SK-N-SH (cell line): ENCODE measurements at regions not wholly inside any gene's neighbourhood (a gene's known extent, or its start where the extent isn't known, plus 50 kb on each side); places are given as distances from the start of the nearest gene placed in this dataset.

Experiments used
- CTCF ChIA-PET: fragments of 300-600, 350-600 bp; formaldehyde crosslinking; extraction: SDS; loops from one replicate; lab custom pipeline; 2021; lab: Yijun Ruan, JAX
- POLR2A ChIA-PET: fragments of 350-600 bp; sonication (Branson Sonifier 250); formaldehyde crosslinking; extraction: SDS; loops from one replicate; lab custom pipeline; 2020; ENCODE audit warnings: antibody characterized with exemption, inconsistent platforms; lab: Yijun Ruan, JAX
- DNase-seq: peaks from one replicate; pipeline ENCODE4 v3.0.0; 2012
- H2AFZ ChIP-seq: fragments of 200-600 bp; sonication (generic); 2 replicates; pipeline ENCODE4 v1.8.1; 2016; ENCODE audit warnings: antibody characterized with exemption, mild to moderate bottlenecking, low read depth
- H3F3A ChIP-seq: fragments of 200-600 bp; sonication (generic); replicated peaks from 2 replicates; pipeline ENCODE3; 2016; ENCODE audit warnings: antibody characterized with exemption, mild to moderate bottlenecking; ENCODE audit not compliant: insufficient read depth
- H3K27ac ChIP-seq, 2 experiments: fragments of 200-500 bp in 1 of 2; fragments of 200-600 bp in 1 of 2; sonication (Bioruptor generic) in 1 of 2; sonication (generic), shearing (Covaris generic) in 1 of 2; 2 replicates each; pipeline versions ENCODE4 v1.5.1 to v1.6.1; 2014 to 2016; ENCODE audit warnings: low read depth in 2 of 2, inconsistent platforms in 1 of 2, low read length in 1 of 2, mild to moderate bottlenecking in 1 of 2, mixed read lengths in 1 of 2
- H3K27me3 ChIP-seq: fragments of 200-600 bp; sonication (generic), shearing (Covaris generic); 2 replicates; pipeline ENCODE4 v1.6.1; 2016; ENCODE audit warnings: mixed run types; ENCODE audit not compliant: insufficient read depth
- H3K36me3 ChIP-seq, 2 experiments: fragments of 200-500 bp in 1 of 2; fragments of 200-600 bp in 1 of 2; sonication (Bioruptor generic) in 1 of 2; sonication (generic) in 1 of 2; replicated peaks in 1 of 2; 2 replicates each; pipeline versions ENCODE3 to v1.5.1; 2014 to 2016; ENCODE audit warnings: low read length in 1 of 2, mild to moderate bottlenecking in 1 of 2; ENCODE audit not compliant: insufficient read depth in 2 of 2, control insufficient read depth in 1 of 2
- H3K4me1 ChIP-seq, 2 experiments: fragments of 200-500 bp in 1 of 2; fragments of 200-600 bp in 1 of 2; sonication (Bioruptor generic) in 1 of 2; sonication (generic), shearing (Covaris generic) in 1 of 2; 2 replicates each; pipeline versions ENCODE4 v1.5.1 to v1.6.1; 2014 to 2016; ENCODE audit warnings: low read depth in 1 of 2, low read length in 1 of 2, mixed run types in 1 of 2; ENCODE audit not compliant: insufficient read depth in 2 of 2, control insufficient read depth in 1 of 2
- H3K4me2 ChIP-seq: fragments of 200-600 bp; sonication (generic), shearing (Covaris generic); 2 replicates; pipeline ENCODE4 v1.6.1; 2017; ENCODE audit warnings: mixed run types
- H3K4me3 ChIP-seq, 2 experiments: fragments of 200-500 bp in 1 of 2; fragments of 200-600 bp in 1 of 2; sonication (Bioruptor generic) in 1 of 2; sonication (generic), shearing (Covaris generic) in 1 of 2; 2 replicates each; pipeline versions ENCODE4 v1.5.1 to v1.8.1; 2014 to 2016; ENCODE audit warnings: low read depth in 2 of 2, inconsistent platforms in 1 of 2, low read length in 1 of 2, mild to moderate bottlenecking in 1 of 2, mixed read lengths in 1 of 2, moderate library complexity in 1 of 2
- H3K79me2 ChIP-seq: fragments of 200-600 bp; sonication (generic); 2 replicates; pipeline ENCODE4 v1.8.1; 2017; ENCODE audit warnings: mild to moderate bottlenecking; ENCODE audit not compliant: insufficient read depth
- H3K9ac ChIP-seq: fragments of 200-600 bp; sonication (generic); 2 replicates; pipeline ENCODE4 v1.6.1; 2017; ENCODE audit warnings: mixed run types
- H3K9me2 ChIP-seq: fragments of 200-600 bp; sonication (generic); 2 replicates; pipeline ENCODE4 v1.6.1; 2017; ENCODE audit warnings: mixed run types
- H3K9me3 ChIP-seq: fragments of 200-600 bp; sonication (generic); 2 replicates; pipeline ENCODE4 v1.6.1; 2017; ENCODE audit warnings: mixed run types, mild to moderate bottlenecking, moderate library complexity
- H4K20me1 ChIP-seq: fragments of 200-600 bp; sonication (generic); 2 replicates; pipeline ENCODE4 v1.6.1; 2017; ENCODE audit warnings: mild to moderate bottlenecking, mixed run types; ENCODE audit not compliant: insufficient read depth
- EP300 ChIP-seq, 2 experiments: IDR thresholded peaks; 2 replicates each; pipeline versions ENCODE4 v1.4.0 to v1.6.1; 2012; ENCODE audit warnings: borderline replicate concordance in 1 of 2, low read depth in 1 of 2, low read length in 1 of 2
- FOXM1 ChIP-seq: IDR thresholded peaks from 2 replicates; pipeline ENCODE4 v1.4.0; 2012; ENCODE audit warnings: low read depth, mild to moderate bottlenecking
- GABPA ChIP-seq: IDR thresholded peaks from 2 replicates; pipeline ENCODE4 v1.4.0; 2012; ENCODE audit warnings: low read depth, mild to moderate bottlenecking
- IRF3 ChIP-seq: fragments of 150-350 bp; IDR thresholded peaks from 2 replicates; pipeline ENCODE4 v1.6.1; 2016; ENCODE audit warnings: mild to moderate bottlenecking, low read depth, low read length
- MAX ChIP-seq: IDR thresholded peaks from 2 replicates; pipeline ENCODE4 v1.4.0; 2012; ENCODE audit warnings: low read depth
- MXI1 ChIP-seq: IDR thresholded peaks from 2 replicates; pipeline ENCODE4 v1.6.1; 2012; ENCODE audit warnings: mild to moderate bottlenecking, low read depth, low read length, improper control_type of control experiment
- REST ChIP-seq: IDR thresholded peaks from 2 replicates; pipeline ENCODE4 v1.6.1; 2012; ENCODE audit warnings: mild to moderate bottlenecking, low read depth, low read length, moderate library complexity
- RFX5 ChIP-seq: IDR thresholded peaks from 2 replicates; pipeline ENCODE4 v1.6.1; 2012; ENCODE audit warnings: mild to moderate bottlenecking, improper control_type of control experiment, low read length
- SMC3 ChIP-seq: IDR thresholded peaks from 2 replicates; pipeline ENCODE4 v1.6.1; 2012; ENCODE audit warnings: low read depth, low read length, improper control_type of control experiment
- TCF12 ChIP-seq: IDR thresholded peaks from 2 replicates; pipeline ENCODE4 v1.4.0; 2012
- TEAD4 ChIP-seq: IDR thresholded peaks from 2 replicates; pipeline ENCODE4 v1.4.0; 2012; ENCODE audit warnings: mild to moderate bottlenecking, borderline replicate concordance; ENCODE audit not compliant: insufficient read depth
- USF1 ChIP-seq: IDR thresholded peaks from 2 replicates; pipeline ENCODE4 v1.4.0; 2012; ENCODE audit warnings: low read depth, borderline replicate concordance
- YY1 ChIP-seq: IDR thresholded peaks from 2 replicates; pipeline ENCODE4 v1.4.0; 2012; ENCODE audit warnings: low read depth, mild to moderate bottlenecking
- WGBS: methylation state at CpG from one replicate; pipeline ENCODE4 v1.1.6; 2017; ENCODE audit warnings: low lambda C conversion rate; 5-methylcytosine and 5-hydroxymethylcytosine counted together

GRCh38 chr13:56886398-56886797 is 254.3 kb upstream of the PRR20A start:
- Histone ChIP-seq H3K4me2 (no peak overlapping the region), H3K9me2 (no peaks in the 10 kb centered on the region), H3K27me3 (no peaks in the 10 kb centered on the region), H3K9me3 (no peaks in the 10 kb centered on the region), H2AFZ (no peak overlapping the region), H3K9ac (no peak overlapping the region), H3K79me2 (no peaks in the 10 kb centered on the region), H3K27ac (no peak overlapping the region), H4K20me1 (no peaks in the 10 kb centered on the region), H3K36me3 (no peaks in the 10 kb centered on the region), H3F3A (no peaks in the 10 kb centered on the region), H3K4me3 (no peak overlapping the region), H3K4me1 (no peaks in the 10 kb centered on the region)
- TF ChIP-seq RFX5 (no peak), MAX (no peak), REST (no peak), EP300 (IDR thresholded peaks at IDR 0.05; ENCODE audit: borderline replicate concordance in 1 of 2, low read depth in 1 of 2, low read length in 1 of 2) (no peak), TEAD4 (no peak), IRF3 (no peak), GABPA (no peak)
- no peak for DNase-seq
- ChIA-PET CTCF (interaction anchor here (0.6 kb wide), 1 partner anchor 236 kb away, joined by 3 read pairs; no protein-coding TSS in a partner anchor), POLR2A (interaction anchor here (1.5 kb wide), 1 partner anchor 17 kb away, joined by 3 read pairs; no protein-coding TSS in a partner anchor)
- 59% methylated on average over 10 of the region's 10 CpGs for WGBS

- no peaks in the 10 kb centered on the region for H3K27me3 ChIP-seq
- WGBS, result 23% methylated on average over 2 of the region's 2 CpGs
- no peaks in the 10 kb centered on the region for H3K9me2 ChIP-seq
- CTCF ChIA-PET, result no interaction called here
- no peak overlapping the region for H2AFZ ChIP-seq
- TF ChIP-seq GABPA (no peak), MXI1 (no peak), USF1 (no peak), TCF12 (no peak), FOXM1 (no peak), SMC3 (no peak), REST (no peak), YY1 (no peak), IRF3 (no peak), EP300 (IDR thresholded peaks at IDR 0.05; ENCODE audit: borderline replicate concordance in 1 of 2, low read depth in 1 of 2, low read length in 1 of 2) (no peak)
- no peak overlapping the region for H3K4me2 ChIP-seq
- H4K20me1 ChIP-seq, result no peaks in the 10 kb centered on the region
- no peaks in the 10 kb centered on the region for H3K9me3 ChIP-seq
- H3K27ac ChIP-seq, result no peak overlapping the region
- DNase-seq, result no peak
- H3K36me3 ChIP-seq, result no peaks in the 10 kb centered on the region
- no peak overlapping the region for H3K4me3 ChIP-seq
- POLR2A ChIA-PET, result no interaction called here
- no peaks in the 10 kb centered on the region for H3F3A ChIP-seq
- H3K9ac ChIP-seq, result no peak overlapping the region
- H3K4me1 ChIP-seq, result no peaks in the 10 kb centered on the region
- H3K79me2 ChIP-seq, result no peaks in the 10 kb centered on the region
Observed at GRCh38 chr13:56888455-56888854, 252.3 kb upstream of the PRR20A start.
